Hepatocyte (in vitro differentiated cells): ENCODE measurements at regions not wholly inside any gene's neighbourhood (a gene's known extent, or its start where the extent isn't known, plus 50 kb on each side); places are given as distances from the start of the nearest gene placed in this dataset.

Source experiments
- EZH2 ChIP-seq: fragments of 200-600 bp; sonication (generic); IDR thresholded peaks from 2 replicates; pipeline ENCODE4 v1.6.1; 2016; ENCODE audit warnings: antibody characterized with exemption, mild to moderate bottlenecking, borderline replicate concordance
- TF ChIP-seq, protein P1 (sequence below): fragments of 200-600 bp; sonication (generic); IDR thresholded peaks from 2 replicates; pipeline ENCODE4 v1.5.1; 2016; ENCODE audit warnings: antibody characterized with exemption, mild to moderate bottlenecking; ENCODE audit not compliant: poor library complexity

DNA sequence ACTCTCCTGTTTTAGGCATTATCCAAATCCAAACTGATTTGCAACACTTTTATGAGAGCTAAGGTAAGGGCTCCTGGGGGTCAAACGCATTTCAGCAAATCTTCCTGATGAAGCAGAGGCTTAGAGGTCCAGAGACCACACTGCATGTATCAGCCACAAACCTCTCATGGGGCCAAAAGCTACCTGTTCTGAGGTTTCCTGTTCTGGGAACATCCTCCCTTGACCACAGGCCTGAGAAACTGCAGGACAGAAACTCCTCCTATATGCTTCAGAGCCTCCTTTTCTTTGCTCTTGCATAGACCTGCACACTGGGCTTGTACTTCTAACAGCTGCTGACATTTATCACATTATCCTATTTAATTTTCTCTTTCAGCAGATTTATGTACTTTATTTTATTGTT is 92.6 kb downstream of the OR2K2 start:
- TF ChIP-seq, protein P1, sequence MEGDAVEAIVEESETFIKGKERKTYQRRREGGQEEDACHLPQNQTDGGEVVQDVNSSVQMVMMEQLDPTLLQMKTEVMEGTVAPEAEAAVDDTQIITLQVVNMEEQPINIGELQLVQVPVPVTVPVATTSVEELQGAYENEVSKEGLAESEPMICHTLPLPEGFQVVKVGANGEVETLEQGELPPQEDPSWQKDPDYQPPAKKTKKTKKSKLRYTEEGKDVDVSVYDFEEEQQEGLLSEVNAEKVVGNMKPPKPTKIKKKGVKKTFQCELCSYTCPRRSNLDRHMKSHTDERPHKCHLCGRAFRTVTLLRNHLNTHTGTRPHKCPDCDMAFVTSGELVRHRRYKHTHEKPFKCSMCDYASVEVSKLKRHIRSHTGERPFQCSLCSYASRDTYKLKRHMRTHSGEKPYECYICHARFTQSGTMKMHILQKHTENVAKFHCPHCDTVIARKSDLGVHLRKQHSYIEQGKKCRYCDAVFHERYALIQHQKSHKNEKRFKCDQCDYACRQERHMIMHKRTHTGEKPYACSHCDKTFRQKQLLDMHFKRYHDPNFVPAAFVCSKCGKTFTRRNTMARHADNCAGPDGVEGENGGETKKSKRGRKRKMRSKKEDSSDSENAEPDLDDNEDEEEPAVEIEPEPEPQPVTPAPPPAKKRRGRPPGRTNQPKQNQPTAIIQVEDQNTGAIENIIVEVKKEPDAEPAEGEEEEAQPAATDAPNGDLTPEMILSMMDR: no peak
- no peak for TF ChIP-seq EZH2
